DMS114 treated with DMSO at 0.1 percent for 48 hours (cell line): ENCODE measurements at regions not wholly inside any gene's neighbourhood (a gene's known extent, or its start where the extent isn't known, plus 50 kb on each side); places are given as distances from the start of the nearest gene placed in this dataset.
"Not testable (repeated sequence)": the region's sequence is repeated elsewhere in the genome, so short reads cannot be mapped to it uniquely, and the experiment has no call there.

Source experiments
- DNase-seq: peaks from one replicate; lab custom pipeline; 2025; ENCODE audit not compliant: unreplicated experiment; lab: John Stamatoyannopoulos, UW

DNA sequence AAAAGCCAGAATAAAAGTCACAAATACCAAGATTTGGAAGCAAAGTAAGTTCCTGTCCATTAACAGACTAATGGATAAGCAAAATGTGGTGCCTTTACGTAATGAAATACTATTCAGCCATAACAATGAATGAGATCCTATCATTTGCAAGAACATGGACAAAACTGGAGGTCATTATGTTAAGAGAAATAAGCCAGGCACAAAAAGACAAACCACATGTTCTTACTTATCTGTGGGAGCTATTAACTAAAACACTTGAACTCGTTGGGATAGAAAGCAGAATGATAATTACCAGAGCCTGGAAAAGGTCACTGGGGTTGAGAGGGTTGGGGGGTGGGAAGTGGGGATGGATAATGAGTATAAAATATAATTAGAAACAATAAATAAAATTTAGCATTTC is 1015.9 kb downstream of the OTOL1 start:
- DNase-seq: no peak

DNA sequence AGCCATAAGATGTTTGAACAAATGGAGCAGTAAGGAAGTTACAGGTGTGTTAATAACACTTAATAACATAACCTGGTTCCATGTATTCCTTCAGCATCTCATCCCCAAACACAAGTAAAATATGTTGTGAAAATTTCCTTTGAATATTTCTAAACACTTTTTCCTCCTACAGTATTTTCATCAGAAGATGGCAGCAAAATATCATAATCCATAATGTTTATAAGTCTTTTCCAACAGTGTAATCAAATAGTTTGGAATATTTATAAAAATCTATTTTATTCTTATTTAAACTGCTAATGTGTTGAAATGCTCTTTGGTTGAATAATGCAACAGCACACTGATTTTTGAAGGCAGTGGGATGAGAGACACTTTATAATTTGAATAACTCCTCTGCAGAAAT is 1020.5 kb downstream of the OTOL1 start:
- no peak for DNase-seq

DNA sequence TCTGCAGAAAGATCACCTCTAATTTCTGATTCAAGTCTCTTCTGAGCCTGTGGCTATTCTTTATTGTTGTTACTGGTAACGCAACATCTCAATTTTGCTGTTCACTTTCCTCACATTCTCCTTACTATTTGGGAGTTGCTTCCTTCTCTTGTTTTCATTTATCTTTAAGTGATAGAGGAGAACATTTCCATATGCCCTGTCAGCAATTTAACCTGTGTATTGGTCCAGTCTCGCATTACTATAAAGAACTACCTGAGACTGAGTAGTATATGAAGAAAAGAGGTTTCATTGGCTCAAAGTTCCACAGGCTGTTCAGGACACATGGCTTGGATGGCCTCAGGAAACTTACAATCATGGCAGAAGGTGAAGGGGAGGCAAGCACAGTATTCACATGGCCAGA is 1025.1 kb downstream of the OTOL1 start:
- no peak for DNase-seq

DNA sequence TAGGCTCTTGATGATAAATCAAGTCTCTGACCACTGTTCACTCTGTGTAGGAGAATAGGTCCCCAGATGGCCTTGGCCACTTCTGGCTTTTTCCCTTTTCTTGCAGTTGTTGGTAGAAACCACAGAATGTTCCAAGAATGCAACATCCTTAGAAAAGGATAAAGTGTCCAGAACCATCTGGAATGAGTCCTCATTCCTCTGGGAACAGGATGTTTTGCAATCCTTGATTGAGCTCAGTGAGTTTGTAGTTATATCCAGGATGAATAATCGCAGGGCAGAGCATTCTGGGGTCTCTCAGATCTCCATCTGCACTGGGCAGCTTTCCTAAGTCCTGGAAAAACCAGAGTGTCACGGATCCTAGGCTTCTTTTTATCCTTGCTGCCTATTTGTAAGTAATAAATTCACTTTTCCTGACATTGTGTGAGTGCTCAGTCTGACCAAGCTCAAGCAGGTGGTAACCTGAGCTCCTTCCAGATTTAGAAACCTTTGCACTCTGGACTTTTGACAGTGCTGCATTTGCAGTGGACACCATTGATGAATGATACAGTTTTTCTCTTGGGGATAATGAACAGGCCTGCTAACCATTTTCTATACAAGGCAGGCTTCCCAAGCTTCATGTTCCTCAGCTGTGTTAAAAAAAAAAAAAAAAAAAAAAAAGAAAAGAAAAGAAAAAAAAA is 1028.6 kb downstream of the OTOL1 start:
- no peak for DNase-seq

DNA sequence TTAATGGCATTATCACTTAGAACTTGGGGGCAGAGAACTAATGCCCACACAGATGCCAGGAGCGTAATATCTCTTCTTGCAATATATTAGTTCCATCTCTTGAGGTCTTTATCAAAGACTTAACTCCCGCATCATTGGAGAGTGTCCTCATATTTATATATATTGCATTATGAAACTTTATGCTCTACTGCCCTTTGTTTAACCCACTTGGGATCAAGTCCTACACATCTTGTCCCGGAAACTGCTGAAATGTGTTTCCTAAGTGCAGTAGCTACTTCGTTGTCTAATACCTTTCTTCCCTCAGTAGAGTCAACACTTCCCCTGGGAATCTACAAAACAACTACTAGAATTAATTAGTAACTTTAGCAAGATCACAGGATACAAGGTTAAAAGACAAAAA is 1029.2 kb downstream of the OTOL1 start:
- DNase-seq: no peak

DNA sequence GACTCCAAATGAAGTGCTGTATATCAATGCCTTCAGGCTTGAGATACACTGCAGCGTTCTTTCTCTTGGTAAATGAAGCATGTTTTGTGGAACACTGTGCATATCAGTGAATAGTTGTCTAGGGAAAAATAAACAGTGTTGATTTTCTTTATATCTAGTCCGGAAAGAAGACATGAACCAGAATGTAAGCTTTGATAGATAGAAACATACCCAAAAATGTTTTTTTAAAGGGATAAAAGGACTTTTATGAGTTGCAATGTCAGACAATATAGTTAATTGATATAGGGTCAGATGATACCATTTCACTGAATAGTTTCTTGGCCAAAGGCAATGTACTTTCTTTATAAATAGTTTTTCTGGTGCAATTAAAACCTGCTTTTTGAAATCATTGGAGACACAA is 1037.8 kb downstream of the OTOL1 start:
- no peak for DNase-seq

DNA sequence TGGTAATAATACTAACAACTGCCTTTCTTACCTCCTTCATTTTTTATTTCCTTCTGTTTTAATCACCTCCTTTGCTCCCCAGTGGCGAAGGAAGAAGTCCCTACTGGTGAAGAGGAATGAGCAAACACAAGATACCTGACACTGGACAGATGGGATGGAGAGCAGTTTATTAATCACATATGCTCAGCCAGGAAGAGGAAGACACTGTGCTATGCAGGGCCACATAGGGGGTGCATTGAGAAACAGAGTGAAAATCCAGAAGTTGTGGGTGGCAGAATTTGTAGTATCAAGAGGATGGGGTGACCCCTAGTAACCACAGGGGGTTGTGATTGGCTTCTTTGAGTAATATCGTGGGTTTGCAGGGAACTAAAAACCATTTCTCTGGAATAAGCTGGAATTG is 1041.9 kb downstream of the OTOL1 start:
- no peak for DNase-seq

DNA sequence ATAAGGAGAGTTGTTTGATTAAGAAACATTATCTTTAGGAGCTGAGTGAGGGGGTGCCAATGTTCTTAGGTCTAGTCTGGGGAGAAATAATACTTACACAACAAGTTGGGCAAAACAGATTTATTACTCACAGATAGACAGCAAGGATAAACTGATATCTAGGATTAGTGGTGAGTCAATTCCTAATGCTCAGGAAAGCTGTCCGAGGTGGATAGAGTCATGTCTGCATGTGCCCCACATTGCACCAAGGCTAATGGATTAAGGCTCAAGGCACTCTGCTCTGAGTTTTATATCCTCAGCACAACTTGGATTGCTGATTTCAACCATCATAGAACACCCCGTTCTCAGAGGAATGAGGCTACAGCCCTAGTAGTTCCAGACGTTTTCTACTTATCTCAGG is 1042.3 kb downstream of the OTOL1 start:
- DNase-seq: no peak

DNA sequence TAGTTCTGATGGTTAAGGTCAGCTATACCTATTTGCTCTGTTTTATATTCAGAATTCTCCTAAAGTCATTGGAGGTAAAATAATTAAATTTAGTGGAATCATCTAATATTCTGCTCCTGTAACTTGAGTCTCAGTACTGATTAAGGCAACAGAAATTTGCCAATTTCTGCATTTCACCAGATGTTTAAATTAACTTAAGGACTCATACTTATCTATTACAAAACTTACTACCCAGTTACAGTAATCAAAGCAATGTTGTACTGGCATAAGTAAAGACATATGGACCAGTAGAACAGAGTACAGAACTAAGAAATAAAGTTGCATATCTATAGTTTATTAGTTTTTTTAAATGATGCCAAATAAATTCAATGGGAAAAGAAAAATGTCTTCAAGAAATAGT is 1043.8 kb downstream of the OTOL1 start:
- DNase-seq: no peak

DNA sequence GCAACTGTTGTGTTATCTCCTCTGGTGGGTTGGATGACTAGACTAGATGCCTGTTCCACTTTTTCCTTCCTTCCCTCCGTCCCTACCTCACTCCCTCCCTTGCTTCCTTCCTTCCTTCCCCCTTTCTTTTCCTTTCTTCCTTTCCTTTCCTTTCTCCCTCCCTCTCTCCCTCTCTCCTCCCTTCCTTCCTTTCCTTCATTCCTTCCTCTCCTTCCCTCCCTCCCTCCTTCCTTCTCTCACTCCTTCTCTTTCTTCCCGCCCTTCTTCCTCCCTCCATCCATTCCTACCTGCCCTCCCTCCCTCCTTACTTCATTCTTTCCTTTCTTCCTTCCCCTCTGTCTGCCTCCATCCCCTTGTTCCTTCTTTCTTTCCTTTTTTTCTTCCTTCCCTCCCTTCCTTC is 1045.3 kb downstream of the OTOL1 start:
- DNase-seq: no peak

DNA sequence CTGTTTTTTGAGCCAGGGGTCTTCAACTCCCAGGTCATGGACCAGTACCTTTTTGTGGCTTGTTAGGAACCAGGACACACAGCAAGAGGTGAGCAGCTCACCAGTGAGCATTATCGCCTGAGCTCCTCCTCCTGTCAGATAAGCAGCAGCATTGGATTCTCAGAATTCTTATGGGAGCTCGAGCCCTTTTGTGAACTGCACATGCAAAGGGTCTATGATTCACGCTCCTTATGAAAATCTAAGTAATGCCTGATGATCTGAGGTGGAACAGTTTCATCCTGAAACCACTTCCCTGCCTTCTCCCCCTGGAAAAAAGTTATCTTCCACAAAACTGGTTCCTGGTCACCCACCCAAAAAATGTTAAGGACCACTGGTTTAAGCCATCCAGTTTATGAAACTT is 1047.6 kb downstream of the OTOL1 start:
- no peak for DNase-seq

DNA sequence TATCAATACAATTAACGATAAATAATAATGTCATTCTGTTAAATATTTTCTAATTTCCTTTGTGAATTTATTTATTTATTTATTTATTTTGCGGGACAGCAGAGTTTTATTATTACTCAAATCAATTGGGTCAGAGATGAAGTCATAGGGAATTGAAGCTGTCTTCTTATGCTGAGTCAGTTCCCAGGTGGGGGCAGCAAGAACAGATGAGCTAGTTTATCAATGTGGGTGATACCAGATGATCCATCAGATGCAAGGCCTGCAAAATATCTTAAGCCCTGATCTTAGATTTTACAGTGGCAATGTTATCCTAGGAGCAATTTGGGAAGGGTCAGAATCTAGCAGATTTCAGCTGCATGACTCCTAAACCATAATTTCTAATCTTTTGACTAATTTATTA is 1050.3 kb downstream of the OTOL1 start:
- DNase-seq: no peak

DNA sequence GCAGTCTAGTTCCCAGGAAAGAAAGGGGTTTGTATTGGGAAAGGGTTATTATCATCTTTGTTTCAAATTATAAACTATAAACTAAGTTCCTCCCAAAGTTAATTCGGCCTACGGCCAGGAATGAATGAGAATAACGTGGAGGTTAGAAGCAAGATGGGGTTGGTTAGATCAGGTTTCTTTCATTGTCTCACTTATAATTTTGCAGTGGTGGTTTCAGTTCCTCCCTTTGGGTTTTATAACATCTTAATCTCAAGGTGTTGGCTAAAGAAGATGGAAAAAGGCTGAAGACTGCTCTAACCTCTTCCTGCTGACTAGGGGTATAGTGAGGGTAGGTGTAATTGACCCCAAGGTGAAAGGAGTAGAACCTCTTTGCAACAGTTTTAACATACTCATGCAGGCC is 1050.7 kb downstream of the OTOL1 start:
- DNase-seq: no peak

DNA sequence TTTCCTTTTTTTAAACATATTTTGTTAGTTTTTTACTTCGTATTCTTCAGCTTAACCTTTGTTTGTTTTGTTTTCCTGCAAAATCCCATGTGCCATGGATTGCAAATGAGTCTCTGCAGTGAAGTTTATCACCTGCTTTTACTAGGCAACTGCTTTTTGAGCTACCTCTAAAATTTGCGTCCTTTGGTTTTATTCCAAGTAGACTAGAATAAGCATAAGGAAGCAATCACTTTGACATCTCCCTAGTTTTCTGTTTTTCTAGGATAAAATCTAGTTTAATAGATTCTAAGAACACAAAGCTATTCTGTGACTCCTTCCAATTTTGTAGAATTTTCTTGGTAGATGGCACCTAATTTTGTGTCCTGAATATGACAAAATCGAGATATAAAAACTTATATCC is 1059.2 kb downstream of the OTOL1 start:
- DNase-seq: no peak

DNA sequence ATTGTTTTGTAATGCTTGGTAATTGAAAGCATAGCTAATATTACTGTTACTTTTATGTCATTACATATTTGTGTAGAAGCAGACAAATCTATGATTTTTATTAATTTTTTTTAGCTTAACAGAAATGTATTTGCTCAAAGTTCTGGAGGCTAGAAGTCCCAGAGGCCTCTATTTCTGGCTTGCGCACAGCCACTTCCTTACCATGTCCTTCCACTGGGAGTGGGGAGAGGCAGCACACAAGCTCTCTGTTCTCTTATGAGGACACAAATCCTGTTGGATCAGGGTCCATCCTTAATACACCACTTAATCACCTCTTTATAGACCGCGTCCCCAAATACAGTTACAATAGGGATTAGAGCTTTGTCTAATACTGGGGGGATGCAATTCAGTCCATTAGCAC is 1061.4 kb downstream of the OTOL1 start:
- DNase-seq: no peak

DNA sequence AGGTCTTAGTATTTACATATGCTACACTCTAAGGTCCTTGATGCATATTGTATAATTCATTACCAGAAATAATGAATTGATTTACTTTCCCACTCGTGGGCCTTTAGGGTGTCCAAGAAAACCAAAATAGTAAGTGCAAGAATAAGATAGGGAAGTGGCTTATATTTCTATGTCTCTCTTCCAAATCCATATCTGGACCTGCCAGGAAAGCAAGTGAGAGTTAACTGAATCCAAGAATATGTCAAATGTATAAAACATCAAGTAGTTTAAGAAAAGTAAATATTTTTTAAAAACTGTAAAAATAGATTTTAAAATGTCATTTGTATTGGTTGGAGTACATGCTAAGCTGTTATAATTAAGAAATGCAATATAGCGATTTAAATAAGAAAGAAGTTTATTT is 1072.1 kb downstream of the OTOL1 start:
- no peak for DNase-seq

DNA sequence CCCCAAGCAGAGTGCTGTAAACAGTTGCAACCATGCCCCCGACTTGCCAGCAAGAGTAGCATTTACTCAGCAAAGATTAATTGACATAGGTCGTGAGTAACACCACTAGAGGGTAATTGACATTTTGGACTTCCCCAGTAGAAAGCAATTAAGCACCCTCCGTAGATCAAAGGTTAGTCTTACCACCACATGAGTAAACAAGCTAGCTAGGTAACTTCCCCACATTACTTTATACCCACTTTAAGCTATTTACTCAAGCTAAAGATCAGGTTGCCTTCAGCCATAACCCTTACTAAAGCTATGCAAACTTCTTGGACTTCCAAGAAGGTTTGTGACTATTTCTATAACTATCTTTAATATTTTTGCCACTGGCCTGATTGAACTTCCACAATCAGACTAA is 1072.7 kb downstream of the OTOL1 start:
- no peak for DNase-seq

DNA sequence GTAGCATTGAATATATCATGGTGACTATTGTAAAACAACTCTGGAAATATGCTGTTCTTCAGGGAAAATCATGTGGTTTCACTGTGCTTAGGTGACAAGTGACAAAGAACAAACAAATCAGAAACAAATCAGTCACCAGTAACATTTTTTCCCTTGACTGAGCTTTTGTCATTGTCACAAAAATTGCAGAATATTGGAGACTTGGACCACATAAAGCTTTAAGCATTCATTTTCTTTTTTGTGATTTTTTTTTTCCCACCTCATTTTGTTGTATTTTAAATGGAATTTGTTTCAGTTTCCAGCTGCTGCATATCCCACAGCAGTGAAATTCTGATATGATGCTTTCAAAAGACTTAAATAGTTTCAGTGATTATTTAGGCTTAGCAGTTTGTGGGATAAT is 1088.4 kb downstream of the OTOL1 start:
- no peak for DNase-seq

DNA sequence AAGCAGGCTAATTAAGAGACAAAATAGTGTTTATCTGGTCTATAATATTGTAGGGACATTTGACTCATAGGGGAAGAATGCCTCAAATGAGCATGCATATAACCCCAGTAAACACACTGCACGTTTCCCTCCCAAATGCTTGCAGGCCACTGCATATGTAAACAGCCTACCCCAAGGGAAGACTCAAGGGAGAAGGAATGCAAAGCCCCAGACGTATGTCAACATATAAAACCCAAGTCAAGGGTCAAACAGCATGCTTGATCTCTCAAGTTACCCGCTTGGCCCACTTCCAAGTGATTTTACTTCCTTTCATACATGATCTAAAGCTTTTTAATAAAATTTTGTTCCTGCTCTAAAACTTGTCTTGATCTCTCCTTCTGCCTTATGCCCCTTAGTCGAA is 1090.0 kb downstream of the OTOL1 start:
- no peak for DNase-seq

DNA sequence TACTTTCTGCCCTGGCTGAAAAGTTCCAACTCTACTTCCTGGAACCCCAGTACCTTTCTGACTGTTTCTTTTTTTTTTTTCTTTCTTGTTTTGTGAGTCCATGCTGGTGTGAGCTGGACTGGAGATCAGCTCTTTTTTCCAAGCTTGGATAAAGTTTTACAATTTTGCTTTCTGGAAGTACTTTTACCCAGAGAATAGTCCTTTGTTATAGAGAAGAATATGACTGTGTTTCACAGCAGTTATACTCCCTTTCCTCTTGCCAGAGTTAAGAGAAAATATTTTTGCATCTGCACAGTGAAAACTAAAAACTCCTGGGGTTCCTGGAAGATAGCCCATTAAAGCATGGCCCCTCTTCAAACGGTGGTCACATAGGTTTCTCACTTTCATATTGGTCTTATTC is 1100.6 kb downstream of the OTOL1 start:
- no peak for DNase-seq

DNA sequence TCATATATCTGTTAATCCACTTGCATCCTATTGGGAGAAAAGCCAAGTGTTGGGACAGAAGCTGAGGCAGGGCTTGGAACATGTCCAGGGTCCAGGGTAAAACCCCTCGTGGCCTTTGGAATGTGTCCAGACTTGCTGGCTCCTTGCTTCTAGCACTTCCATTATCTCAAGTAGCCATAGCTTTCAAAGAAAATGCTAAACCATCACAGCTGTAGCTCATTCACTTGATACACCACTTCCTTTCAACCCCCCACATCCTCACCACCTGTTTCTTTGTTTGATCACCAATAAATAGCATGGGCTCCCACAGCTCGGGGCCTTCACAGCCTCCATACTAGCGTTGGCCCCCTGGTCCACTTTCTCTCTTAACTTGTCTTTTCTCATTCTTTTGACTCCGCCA is 1101.9 kb downstream of the OTOL1 start:
- DNase-seq: not testable (repeated sequence)

DNA sequence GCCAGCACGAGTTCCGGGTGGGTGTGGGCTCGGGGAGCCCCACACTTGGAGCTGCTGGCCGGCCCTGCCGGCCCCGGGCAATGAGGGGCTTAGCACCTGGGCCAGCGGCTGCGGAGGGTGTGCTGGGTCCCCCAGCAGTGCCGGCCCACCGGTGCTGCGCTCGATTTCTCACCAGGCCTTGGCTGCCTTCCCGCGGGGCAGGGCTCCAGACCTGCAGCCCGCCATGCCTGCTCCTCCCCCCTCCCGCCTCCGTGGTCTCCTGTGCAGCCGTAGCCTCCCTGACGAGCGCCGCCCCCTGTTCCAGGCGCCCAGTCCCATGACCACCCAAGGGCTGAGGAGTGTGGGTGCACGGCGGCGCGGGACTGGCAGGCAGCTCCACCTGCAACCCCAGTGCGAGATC is 1103.1 kb downstream of the OTOL1 start:
- DNase-seq: not testable (repeated sequence)

DNA sequence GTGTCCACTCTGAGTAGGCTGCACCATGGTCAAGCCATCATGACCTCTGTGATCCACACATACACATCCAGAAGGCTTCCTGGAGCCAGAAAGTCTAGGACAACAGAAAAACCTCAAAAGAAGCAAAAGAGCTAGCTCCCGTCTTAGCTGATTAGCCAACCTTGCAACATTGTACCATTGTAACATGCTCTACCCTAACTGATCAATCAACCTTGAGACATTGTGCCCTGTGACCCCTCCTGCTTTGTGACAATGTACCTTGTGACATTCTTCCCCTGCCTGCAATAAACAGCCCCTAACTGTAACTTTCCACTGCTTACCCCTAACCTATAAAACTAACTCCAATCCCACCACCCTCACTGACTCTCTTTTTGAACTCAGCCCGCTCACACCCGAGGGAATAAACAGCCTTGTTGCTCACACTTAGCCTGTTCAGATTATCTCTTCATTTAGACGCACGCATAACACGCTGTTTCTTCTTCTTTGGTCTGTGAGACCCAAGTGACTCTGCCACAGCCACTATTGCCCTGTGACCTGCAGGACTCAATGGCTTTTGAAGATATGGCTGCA is 1104.6 kb downstream of the OTOL1 start:
- no peak for DNase-seq
